Stimulated activated CD4-positive, alpha-beta T cell treated with anti-CD3 and anti-CD28 coated beads, Interleukin-4, amount 100 ng/mL, for 24 hours (primary cell): ENCODE measurements at regions not wholly inside any gene's neighbourhood (a gene's known extent, or its start where the extent isn't known, plus 50 kb on each side); places are given as distances from the start of the nearest gene placed in this dataset.
"Not testable (repeated sequence)": the region's sequence is repeated elsewhere in the genome, so short reads cannot be mapped to it uniquely, and the experiment has no call there.

Source experiments
- DNase-seq: peaks from one replicate; pipeline ENCODE4 v3.0.0-alpha.2; 2020

DNA sequence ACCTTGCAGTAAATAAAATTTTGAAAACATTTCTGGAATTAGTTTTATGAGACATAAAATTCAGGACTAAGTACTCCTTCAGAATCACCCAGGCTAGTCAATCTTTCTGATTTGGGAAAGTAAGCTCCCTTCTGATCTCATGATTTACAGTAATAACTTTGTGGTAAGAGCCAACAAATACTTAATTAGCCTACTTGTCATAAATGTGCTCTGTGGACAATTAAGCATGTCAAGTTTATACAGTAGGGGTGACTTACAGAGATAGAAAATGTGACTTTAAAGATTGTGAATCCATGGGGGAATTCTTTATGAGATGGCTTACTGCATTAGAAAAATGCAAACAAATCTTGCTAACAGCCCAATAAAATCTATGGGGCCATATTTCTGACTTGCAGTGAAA lies 616.9 kb upstream of the GHITM start:
- no peak for DNase-seq

DNA sequence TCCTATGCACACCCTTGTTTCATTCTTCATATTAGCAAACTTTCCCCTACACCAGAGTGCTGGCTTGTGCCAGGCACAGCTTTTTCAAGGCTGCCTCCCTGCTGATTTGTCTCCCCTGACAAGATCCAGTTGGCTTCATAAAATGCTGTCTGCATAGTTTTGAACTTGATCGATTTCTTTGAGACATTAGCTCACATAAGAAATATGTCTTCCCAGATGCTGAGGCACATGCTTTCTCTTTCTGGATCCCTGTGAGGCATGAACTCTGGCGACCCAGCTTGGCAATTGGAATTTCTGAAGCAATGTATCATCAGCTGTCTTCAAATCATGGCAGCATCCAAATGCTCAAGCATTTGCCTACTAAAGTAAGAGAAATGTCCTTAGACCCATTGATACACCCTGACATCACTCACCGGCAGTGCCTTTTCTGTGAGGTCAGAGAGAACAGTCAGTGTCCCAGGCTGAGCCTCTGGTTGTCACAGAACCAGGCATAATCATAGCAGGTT lies 616.4 kb upstream of the GHITM start:
- DNase-seq = no peak

DNA sequence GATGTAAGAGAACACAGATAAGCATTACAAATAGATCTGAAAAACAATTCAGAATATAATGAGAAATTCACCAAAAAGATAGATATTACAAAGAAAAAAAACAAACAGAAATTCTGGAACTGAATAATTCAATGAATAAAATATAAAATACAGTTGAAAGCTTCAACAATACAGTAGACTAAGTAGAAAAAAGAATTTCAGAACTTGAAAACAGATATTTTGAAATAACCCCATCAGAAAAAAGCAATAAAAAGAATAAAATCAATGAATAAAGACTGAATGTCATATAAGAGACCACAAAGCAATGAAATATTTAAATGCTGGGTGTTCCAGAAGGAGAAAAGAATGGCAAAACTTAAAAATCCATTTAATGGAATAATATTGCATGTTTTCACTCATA lies 611.4 kb upstream of the GHITM start:
- DNase-seq = no peak

GRCh38 chr10:83533290-83533689 lies 606.0 kb upstream of the GHITM start:
- DNase-seq = no peak

DNA sequence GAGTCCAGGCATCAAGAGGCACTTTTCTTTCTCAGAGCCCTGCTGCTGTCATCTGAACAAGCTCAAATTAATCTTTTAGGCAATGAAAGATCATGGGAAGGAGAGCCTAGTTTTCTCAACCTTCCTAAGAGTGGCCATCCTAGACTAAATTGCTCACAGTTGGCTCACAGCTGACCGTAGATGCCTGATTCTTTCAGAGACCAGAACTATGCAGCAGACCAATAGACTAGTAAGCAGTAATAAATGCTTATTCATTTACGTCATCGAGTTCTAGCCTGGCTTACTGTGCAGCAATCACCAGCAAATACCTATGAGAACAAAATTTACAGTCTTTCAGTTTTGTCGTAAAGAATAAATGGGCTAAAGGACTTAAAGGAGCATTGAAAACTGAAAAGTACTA lies 602.9 kb upstream of the GHITM start:
- no peak for DNase-seq

- no peak for DNase-seq
These were observed 601.3 kb upstream of the GHITM start for GRCh38 chr10:83538047-83538446.

GRCh38 chr10:83539528-83540308 lies 599.6 kb upstream of the GHITM start:
- no peak for DNase-seq

- DNase-seq = no peak
These were observed 598.3 kb upstream of the GHITM start for GRCh38 chr10:83541046-83541445.

DNA sequence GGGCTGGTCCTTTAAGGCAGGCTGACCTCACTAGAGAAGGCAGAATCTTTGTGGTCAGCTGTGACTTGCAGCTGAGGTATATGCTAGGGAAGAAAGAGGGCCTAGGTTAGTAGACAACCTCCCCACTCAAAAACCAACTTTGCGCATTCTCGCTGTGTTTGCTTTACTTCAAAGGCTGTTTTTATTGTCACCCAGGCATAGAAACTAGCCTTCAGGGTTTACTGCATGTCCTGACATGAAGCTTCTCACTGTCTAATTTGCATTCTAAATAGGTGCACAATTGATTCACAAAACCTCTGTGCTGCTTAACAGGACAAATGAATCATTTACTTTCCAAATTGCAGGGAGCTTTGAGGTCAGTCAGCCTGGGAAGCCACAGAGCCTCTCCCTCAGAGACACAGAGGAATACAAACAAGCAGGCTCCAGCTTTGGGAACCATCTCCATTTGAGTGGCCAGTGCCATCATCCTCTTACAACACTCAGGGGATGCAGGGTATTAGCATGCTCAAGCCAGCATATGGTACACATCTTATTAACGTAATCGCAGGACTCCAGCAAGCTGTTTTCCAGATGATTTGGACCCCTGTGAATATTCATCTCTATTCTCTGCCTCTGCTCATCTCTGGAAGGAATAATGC lies 596.4 kb upstream of the GHITM start:
- no peak for DNase-seq

DNA sequence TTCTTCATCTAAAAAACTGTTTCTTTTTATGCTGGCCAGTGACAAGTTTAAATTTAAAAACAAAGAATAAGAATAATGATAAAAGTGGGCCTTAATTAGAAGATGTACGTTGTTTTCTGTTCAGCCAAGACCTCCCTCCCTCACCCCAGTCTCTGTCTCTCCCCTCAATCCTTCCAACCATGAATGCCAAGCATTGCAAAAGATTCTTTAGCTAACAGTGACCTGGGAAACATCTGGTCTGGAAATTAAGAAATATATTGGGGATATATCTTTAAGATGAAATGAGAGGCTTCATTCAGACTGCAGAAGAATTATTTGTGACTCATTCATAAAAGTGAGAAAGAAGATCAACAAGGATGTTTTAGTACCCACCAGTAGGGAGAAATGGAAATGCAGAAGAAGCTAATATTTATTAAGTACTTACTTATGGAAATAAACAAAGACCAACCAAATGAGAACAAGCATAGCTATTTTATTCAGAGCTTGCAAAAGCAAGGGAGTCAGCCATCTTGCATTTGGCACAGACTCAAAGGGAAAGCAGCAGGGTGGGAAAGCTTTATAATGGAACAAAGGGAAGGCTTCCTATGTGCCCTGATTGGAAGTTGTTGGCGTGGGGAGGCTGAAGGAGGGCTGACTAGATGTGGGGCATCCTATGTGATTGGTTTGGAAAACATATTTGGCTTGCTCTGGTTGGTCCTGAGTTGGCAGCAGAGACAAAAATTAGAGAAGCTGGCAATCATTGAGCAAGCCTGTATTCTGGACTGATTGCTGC lies 595.4 kb upstream of the GHITM start:
- DNase-seq = no peak

DNA sequence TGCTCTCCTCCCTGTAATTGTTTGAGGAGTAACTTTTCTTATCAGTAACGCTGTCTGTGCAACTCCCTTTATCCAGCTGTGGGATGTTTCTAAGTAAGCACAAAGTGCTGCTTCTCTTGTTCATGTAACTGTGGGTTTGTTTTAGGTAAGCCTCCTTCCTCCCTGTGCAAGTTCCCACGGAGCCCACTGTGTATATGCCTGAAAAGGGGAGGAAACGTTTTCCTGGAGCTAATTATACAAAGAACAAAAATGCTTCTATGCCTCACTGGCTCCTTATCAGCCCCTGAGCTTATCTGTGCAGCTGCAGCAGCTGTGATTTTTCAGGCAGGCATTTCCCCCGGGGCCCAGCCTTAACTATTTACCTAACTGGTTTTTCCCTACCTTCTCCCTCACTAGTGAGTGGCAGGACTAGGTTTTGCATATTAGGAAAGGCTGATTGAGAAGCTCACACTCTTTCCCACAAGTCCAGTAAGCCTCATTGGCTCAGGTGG lies 593.4 kb upstream of the GHITM start:
- DNase-seq = no peak

DNA sequence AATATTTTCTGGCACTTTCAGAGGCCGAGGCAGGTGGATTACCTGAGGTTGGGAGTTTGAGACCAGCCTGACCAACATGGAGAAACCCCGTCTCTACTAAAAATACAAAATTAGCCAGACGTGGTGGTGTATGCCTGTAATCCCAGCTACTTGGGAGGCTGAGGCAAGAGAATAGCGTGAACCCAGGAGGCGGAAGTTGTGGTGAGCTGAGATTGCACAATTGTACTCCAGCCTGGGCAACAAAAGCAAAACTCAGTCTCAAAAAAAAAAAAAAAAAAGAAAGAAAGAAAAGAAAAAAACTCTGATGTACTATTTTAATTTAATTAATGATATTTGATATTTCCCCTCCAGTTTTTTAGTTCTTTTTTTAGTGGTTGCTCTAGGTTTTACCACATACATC lies 588.1 kb upstream of the GHITM start:
- not testable (repeated sequence) for DNase-seq

DNA sequence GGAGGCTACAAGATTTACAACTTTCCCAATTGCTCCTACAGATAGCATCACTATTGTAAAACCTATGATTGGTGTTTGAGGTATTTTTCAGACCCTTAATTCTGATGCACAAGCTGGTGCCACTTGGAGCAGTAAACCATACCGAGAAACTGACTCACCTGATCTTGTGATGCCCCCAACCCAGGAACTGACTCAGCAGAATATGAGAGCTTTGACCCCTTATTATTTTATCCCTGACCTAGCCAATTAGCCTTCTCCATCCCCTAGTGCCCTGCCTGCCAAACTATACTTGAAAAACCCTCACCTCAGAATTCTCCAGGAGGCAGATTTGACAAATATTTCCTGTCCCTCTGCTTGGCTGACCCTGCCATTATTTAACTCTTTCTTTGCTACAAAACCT lies 585.9 kb upstream of the GHITM start:
- no peak for DNase-seq

DNA sequence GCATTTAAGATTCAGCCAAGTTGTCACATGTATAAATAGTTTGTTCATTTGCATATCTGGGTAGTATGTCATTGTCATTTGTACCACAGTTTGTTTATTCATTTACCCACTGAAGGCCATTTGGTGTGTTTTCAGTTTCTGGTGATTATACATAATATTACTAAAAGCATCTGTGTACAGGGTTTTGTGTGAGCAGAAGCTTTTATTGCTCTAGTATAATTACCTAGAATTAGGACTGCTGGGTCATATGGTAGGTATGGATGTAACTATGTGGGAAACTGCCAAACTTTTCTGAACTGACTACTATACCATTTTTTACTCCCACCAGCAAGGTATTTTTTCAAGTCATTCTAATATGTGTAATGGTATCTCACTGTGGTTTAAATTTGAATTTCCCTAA lies 584.0 kb upstream of the GHITM start:
- no peak for DNase-seq

DNA sequence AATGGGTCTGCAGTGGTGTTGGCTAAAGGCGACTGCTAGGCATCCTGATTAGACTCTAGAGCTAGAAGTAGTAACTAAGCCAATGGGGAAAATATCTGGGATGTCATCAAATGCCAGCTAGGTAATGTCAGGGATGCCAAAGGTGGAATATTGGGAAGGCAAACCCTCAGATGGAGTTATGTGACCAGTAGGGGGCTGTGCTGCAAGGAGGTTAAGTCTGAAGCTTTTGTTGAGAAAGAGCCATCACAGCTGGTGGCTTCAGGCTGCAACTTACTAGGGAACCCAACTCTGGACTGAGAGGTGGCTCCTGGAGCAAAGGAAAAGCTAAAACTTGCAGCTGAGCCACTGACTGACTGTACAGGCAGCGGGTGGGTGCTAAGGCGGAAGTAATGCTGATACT lies 576.9 kb upstream of the GHITM start:
- DNase-seq = no peak

DNA sequence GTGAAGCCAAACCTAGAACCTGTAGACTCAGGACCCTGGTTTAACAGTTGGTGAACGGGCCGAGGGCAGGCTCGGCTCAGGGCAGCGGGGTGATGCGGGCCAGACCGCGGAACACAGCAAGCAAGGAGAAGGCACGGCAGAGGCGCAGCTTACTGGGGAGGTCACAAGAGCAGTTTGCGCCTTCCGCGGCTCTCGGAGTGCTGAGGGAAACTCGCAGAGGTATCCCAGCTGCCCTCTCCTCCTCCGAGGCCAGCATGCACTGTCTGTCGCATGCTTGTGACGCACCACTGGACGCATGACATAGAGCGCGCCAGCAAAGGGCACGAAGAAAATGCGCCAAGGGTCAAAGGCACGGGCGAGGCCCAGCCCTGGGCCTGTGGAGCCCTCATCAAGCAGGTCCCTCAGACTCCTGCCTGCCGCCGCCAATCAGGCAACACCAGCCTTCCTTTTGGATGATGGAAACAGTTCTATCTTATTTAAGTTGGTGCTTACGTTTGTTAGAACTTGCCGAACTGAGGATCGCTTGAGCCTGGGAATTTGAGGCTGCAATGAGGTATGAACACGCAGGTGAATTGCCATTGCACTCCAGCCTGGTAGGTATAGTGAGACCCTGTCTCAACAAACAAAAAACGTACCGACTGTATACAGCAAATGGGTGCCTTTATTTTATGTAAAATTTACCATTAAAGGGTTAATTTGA lies 574.3 kb upstream of the GHITM start:
- DNase-seq = no peak

DNA sequence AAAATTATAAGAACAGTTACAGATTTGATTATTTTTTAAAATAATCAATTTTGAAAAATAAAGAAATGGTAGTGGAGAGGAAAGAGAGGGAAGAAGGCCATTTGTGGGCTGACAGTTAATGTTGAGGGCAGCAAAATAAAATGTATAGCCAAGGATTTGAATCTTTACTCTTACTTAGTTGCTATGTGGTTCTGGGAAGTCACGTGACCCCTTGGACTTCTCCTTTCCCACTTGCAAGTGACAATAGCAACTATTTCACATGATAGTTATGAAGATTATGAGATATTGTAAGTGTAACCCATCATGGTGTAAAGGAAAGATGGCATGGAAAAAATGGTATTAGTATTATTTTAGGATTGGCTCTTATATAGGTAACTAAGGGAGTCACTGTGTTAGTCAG lies 567.3 kb upstream of the GHITM start:
- DNase-seq = no peak

DNA sequence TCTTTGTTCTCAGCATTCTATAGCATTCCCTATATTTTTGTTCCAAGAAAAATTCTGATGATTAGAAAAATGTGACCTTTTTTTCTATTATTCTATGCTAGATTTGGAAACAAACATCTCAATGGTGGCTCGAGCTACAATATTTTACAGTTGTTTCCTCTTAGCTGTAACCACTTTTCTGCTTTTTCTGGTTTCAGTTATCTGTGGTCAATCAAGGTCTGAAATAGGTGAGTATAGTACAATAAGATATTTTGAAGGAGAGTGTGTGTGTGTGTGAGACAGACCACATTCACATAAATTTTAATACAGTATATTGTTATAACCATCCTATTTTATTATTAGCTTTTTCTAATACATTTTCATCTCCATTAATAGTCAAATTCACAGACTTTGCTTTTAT lies 564.5 kb upstream of the GHITM start:
- no peak for DNase-seq

- no peak for DNase-seq
These were observed 561.9 kb upstream of the GHITM start for GRCh38 chr10:83577421-83577820.

GRCh38 chr10:83580373-83581012 lies 558.8 kb upstream of the GHITM start:
- DNase-seq = no peak

GRCh38 chr10:83582407-83583095 lies 556.8 kb upstream of the GHITM start:
- DNase-seq = no peak

DNA sequence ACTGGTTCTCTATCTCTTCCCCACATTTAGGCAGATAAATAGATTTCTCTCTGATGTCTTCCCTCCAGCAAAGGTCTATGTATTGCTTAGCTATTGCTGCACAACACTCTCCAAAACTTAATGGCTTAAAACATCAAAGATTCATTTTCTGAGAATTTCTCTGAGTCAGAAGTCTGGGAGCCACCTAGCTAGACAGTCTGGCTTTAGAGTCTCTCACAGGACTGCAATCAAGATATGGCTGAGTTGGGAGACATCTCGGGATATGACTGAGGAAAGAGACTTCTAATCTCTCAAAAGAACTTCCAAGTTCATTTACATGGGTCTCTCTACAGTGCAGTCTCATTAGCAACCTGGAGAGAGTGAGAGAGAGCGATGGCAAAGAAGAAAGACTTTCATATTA lies 553.6 kb upstream of the GHITM start:
- no peak for DNase-seq
